ENCODE measurements at regions not wholly inside any gene's neighbourhood (a gene's known extent, or its start where the extent isn't known, plus 50 kb on each side); places are given as distances from the start of the nearest gene placed in this dataset.

DNA sequence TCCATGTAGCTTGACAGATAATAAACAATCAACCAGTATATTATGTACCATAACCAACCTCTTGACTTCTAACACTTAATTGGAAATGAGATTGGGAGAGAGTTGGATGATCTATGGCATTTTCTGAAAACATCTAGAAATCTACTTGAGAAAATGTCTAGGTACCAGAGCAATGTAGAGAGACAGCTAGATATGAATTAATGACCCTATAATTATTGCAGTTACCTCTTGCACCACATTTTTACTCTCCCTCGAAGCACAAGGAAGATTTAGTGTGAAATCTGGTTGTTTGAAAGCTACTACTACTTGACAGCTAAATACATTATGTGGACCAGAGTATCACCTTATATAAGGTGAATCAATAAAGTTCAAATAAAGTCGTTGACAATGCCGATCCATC, 1534.4 kb upstream of the IGFBP7 start:
- TF ChIP-seq, protein P1, sequence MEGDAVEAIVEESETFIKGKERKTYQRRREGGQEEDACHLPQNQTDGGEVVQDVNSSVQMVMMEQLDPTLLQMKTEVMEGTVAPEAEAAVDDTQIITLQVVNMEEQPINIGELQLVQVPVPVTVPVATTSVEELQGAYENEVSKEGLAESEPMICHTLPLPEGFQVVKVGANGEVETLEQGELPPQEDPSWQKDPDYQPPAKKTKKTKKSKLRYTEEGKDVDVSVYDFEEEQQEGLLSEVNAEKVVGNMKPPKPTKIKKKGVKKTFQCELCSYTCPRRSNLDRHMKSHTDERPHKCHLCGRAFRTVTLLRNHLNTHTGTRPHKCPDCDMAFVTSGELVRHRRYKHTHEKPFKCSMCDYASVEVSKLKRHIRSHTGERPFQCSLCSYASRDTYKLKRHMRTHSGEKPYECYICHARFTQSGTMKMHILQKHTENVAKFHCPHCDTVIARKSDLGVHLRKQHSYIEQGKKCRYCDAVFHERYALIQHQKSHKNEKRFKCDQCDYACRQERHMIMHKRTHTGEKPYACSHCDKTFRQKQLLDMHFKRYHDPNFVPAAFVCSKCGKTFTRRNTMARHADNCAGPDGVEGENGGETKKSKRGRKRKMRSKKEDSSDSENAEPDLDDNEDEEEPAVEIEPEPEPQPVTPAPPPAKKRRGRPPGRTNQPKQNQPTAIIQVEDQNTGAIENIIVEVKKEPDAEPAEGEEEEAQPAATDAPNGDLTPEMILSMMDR (IDR thresholded peaks at IDR 0.05) = no peak
- no peak for TF ChIP-seq POLR2A (IDR thresholded peaks at IDR 0.05)
- no peak for TF ChIP-seq POLR2AphosphoS5 (IDR thresholded peaks at IDR 0.05)
